Neural cell (in vitro differentiated cells): ENCODE measurements at regions not wholly inside any gene's neighbourhood (a gene's known extent, or its start where the extent isn't known, plus 50 kb on each side); places are given as distances from the start of the nearest gene placed in this dataset.
A peak's percentile ranks its signal among the peaks of the same experiment; 100 is the strongest.

ENCODE experiments used
- H2AFZ ChIP-seq: fragments of 200-600, 300-800 bp; sonication (generic), shearing (Covaris generic); 2 replicates; pipeline ENCODE4 v1.6.0; 2014; ENCODE audit warnings: low read depth, mild to moderate bottlenecking, antibody characterized with exemption, low read length, moderate library complexity
- H3F3A ChIP-seq: fragments of 200-600 bp; shearing (Covaris generic); 2 replicates; pipeline ENCODE4 v1.6.1; 2016; ENCODE audit warnings: mild to moderate bottlenecking, moderate library complexity, mixed read lengths, antibody characterized with exemption, low read length; ENCODE audit not compliant: insufficient read depth, poor library complexity, severe bottlenecking
- H3K27ac ChIP-seq: fragments of 200-600, 300-800 bp; sonication (generic), shearing (Covaris generic); 2 replicates; pipeline ENCODE4 v1.5.1; 2014; ENCODE audit warnings: mild to moderate bottlenecking, low read length, moderate library complexity
- H3K27me3 ChIP-seq: fragments of 300-800, 200-600 bp; sonication (generic), shearing (Covaris generic); 2 replicates; pipeline ENCODE4 v1.6.0; 2014; ENCODE audit warnings: mild to moderate bottlenecking, low read depth, low read length, moderate library complexity; ENCODE audit not compliant: insufficient read depth
- H3K36me3 ChIP-seq: fragments of 300-800, 200-600 bp; sonication (generic), shearing (Covaris generic); 2 replicates; pipeline ENCODE4 v1.5.1; 2014; ENCODE audit warnings: mild to moderate bottlenecking, antibody characterized with exemption, low read length, moderate library complexity; ENCODE audit not compliant: insufficient read depth
- H3K4me2 ChIP-seq: fragments of 300-800, 200-600 bp; sonication (generic), shearing (Covaris generic); 2 replicates; pipeline ENCODE4 v1.6.0; 2014; ENCODE audit warnings: mild to moderate bottlenecking, low read length
- H3K4me3 ChIP-seq: fragments of 300-800, 200-600 bp; sonication (generic), shearing (Covaris generic); 2 replicates; pipeline ENCODE4 v1.5.1; 2014; ENCODE audit warnings: mild to moderate bottlenecking, low read length, moderate library complexity
- H3K79me2 ChIP-seq: fragments of 200-600 bp; shearing (Covaris generic); replicated peaks from 2 replicates; pipeline ENCODE4 v1.6.0; 2014; ENCODE audit warnings: mild to moderate bottlenecking, low read length, moderate library complexity; ENCODE audit not compliant: insufficient read depth
- H3K9ac ChIP-seq: fragments of 300-800, 200-600 bp; sonication (generic), shearing (Covaris generic); 2 replicates; pipeline ENCODE4 v1.6.1; 2016; ENCODE audit warnings: mild to moderate bottlenecking, low read length, mixed read lengths
- H3K9me2 ChIP-seq: fragments of 200-600 bp; shearing (Covaris generic); 2 replicates; pipeline ENCODE4 v1.6.1; 2016; ENCODE audit warnings: mild to moderate bottlenecking, low read length, mixed read lengths; ENCODE audit not compliant: insufficient read depth
- H3K9me3 ChIP-seq: fragments of 200-600, 300-800 bp; sonication (generic), shearing (Covaris generic); 2 replicates; pipeline ENCODE4 v1.6.1; 2016; ENCODE audit warnings: mild to moderate bottlenecking, mixed run types, low read length, moderate library complexity, mixed read lengths
- H4K20me1 ChIP-seq: fragments of 200-600 bp; shearing (Covaris generic); 2 replicates; pipeline ENCODE4 v1.6.1; 2016; ENCODE audit warnings: mild to moderate bottlenecking, mixed run types; ENCODE audit not compliant: insufficient read depth
- CTCF ChIP-seq: fragments of 450-650 bp; IDR thresholded peaks from 2 replicates; pipeline ENCODE4 v1.5.1; 2014; ENCODE audit warnings: antibody characterized with exemption, mild to moderate bottlenecking, moderate library complexity; ENCODE audit not compliant: poor library complexity, severe bottlenecking
- EP300 ChIP-seq: fragments of 450-650 bp; conservative IDR thresholded peaks from 2 replicates; pipeline ENCODE4 v1.6.1; 2014; ENCODE audit warnings: antibody characterized with exemption, mild to moderate bottlenecking, moderate library complexity; ENCODE audit not compliant: poor library complexity, severe bottlenecking
- EZH2 ChIP-seq: fragments of 200-600, 300-800 bp; shearing (Covaris generic), sonication (generic); IDR thresholded peaks from 2 replicates; pipeline ENCODE4 v1.6.1; 2014; ENCODE audit warnings: antibody characterized with exemption, low read length, borderline replicate concordance, mild to moderate bottlenecking; ENCODE audit not compliant: insufficient read depth, poor library complexity, severe bottlenecking
- POLR2AphosphoS5 ChIP-seq: IDR thresholded peaks from 2 replicates; pipeline ENCODE4 v1.6.1; 2012
- REST ChIP-seq: IDR thresholded peaks from 2 replicates; pipeline ENCODE4 v1.6.1; 2012; ENCODE audit warnings: borderline replicate concordance
- TAF1 ChIP-seq: IDR thresholded peaks from 2 replicates; pipeline ENCODE4 v1.6.1; 2012; ENCODE audit warnings: low read depth

GRCh38 chr2:192411755-192412154 is 217.0 kb upstream of the TMEFF2 start:
- Histone ChIP-seq H3K36me3 (no peaks in the 10 kb centered on the region), H2AFZ (no peak overlapping the region), H3K27ac (no peak overlapping the region), H3K79me2 (no peaks in the 10 kb centered on the region), H3F3A (no peaks in the 10 kb centered on the region), H3K9me3 (no peaks in the 10 kb centered on the region), H3K9ac (no peak overlapping the region), H3K9me2 (no peaks in the 10 kb centered on the region), H4K20me1 (no peaks in the 10 kb centered on the region), H3K4me2 (no peak overlapping the region), H3K27me3 (no peaks in the 10 kb centered on the region), H3K4me3 (no peak overlapping the region)
- TF ChIP-seq REST: no peak
- no peak for TF ChIP-seq TAF1
- TF ChIP-seq CTCF: no peak
- TF ChIP-seq EP300: no peak
- TF ChIP-seq POLR2AphosphoS5: no peak

GRCh38 chr2:192410319-192410718 is 215.6 kb upstream of the TMEFF2 start:
- H3K27me3 ChIP-seq: no peaks in the 10 kb centered on the region

More at GRCh38 chr2:192410319-192410718, 215.6 kb upstream of the TMEFF2 start:
- H3K9ac ChIP-seq: no peak overlapping the region
- H2AFZ ChIP-seq: no peak overlapping the region
- H3K36me3 ChIP-seq: no peaks in the 10 kb centered on the region
- no peak overlapping the region for H3K4me3 ChIP-seq
- H3K79me2 ChIP-seq: no peaks in the 10 kb centered on the region
- no peaks in the 10 kb centered on the region for H4K20me1 ChIP-seq
- H3K9me3 ChIP-seq: no peaks in the 10 kb centered on the region
- TF ChIP-seq EP300 (peak; percentile 96), REST (no peak), POLR2AphosphoS5 (peak; percentile 49), EZH2 (no peak)
- no peak overlapping the region for H3K27ac ChIP-seq
- no peak overlapping the region for H3K4me2 ChIP-seq
- no peaks in the 10 kb centered on the region for H3K9me2 ChIP-seq
- no peaks in the 10 kb centered on the region for H3F3A ChIP-seq
